H9 (cell line): ENCODE measurements at regions not wholly inside any gene's neighbourhood (a gene's known extent, or its start where the extent isn't known, plus 50 kb on each side); places are given as distances from the start of the nearest gene placed in this dataset.

Experiments used
- DNase-seq: peaks from one replicate; pipeline ENCODE4 v3.0.0-alpha.2; 2017
- H2AFZ ChIP-seq: one replicate; pipeline ENCODE4 v1.6.1; 2013; ENCODE audit warnings: mild to moderate bottlenecking, low read length, control low read depth, moderate library complexity
- H2AK5ac ChIP-seq: 2 replicates; pipeline ENCODE4 v1.6.1; 2013; ENCODE audit warnings: low read length, control low read depth, mixed read lengths; ENCODE audit not compliant: insufficient read length
- H2BK120ac ChIP-seq: one replicate; pipeline ENCODE4 v1.6.1; 2013; ENCODE audit warnings: low read depth, mild to moderate bottlenecking, low read length, control low read depth, inconsistent platforms; ENCODE audit not compliant: poor library complexity, severe bottlenecking
- H2BK12ac ChIP-seq: 2 replicates; pipeline ENCODE4 v1.6.1; 2013; ENCODE audit warnings: low read length, control low read depth, mixed read lengths, low read depth; ENCODE audit not compliant: insufficient read length
- H2BK15ac ChIP-seq: 2 replicates; pipeline ENCODE4 v1.6.1; 2013; ENCODE audit warnings: low read depth, low read length, control low read depth
- H2BK20ac ChIP-seq: one replicate; pipeline ENCODE4 v1.6.1; 2013; ENCODE audit warnings: low read depth, mild to moderate bottlenecking, low read length, control low read depth, inconsistent platforms; ENCODE audit not compliant: poor library complexity, severe bottlenecking
- H2BK5ac ChIP-seq: 2 replicates; pipeline ENCODE4 v1.6.1; 2013; ENCODE audit warnings: low read length, control low read depth, mixed read lengths; ENCODE audit not compliant: insufficient read length
- H3K14ac ChIP-seq: 2 replicates; pipeline ENCODE4 v1.6.1; 2013; ENCODE audit warnings: low read length, control low read depth; ENCODE audit not compliant: insufficient read depth
- H3K18ac ChIP-seq: 2 replicates; pipeline ENCODE4 v1.6.1; 2013; ENCODE audit warnings: low read depth, mild to moderate bottlenecking, mixed read lengths, low read length, control low read depth; ENCODE audit not compliant: insufficient read length
- H3K23ac ChIP-seq: 2 replicates; pipeline ENCODE4 v1.6.1; 2013; ENCODE audit warnings: low read length, control low read depth, mixed read lengths, low read depth; ENCODE audit not compliant: insufficient read length
- H3K23me2 ChIP-seq: 2 replicates; pipeline ENCODE4 v1.6.1; 2013; ENCODE audit warnings: low read depth, mild to moderate bottlenecking, mixed read lengths, low read length, control low read depth; ENCODE audit not compliant: insufficient read length, poor library complexity, severe bottlenecking
- H3K27ac ChIP-seq: 2 replicates; pipeline ENCODE4 v1.5.1; 2013; ENCODE audit warnings: low read length, control low read depth, mixed read lengths, low read depth; ENCODE audit not compliant: insufficient read length
- H3K27me3 ChIP-seq: 2 replicates; pipeline ENCODE4 v1.6.1; 2013; ENCODE audit warnings: low read length, control low read depth, inconsistent platforms; ENCODE audit not compliant: insufficient read depth
- H3K4ac ChIP-seq: 2 replicates; pipeline ENCODE4 v1.6.1; 2013; ENCODE audit warnings: low read depth, mild to moderate bottlenecking, control low read depth, inconsistent platforms, low read length, moderate library complexity
- H3K4me1 ChIP-seq: 2 replicates; pipeline ENCODE4 v1.6.1; 2013; ENCODE audit warnings: low read length, control low read depth, inconsistent platforms; ENCODE audit not compliant: insufficient read depth
- H3K4me2 ChIP-seq: 2 replicates; pipeline ENCODE4 v1.6.1; 2013; ENCODE audit warnings: low read length, control low read depth, mixed read lengths; ENCODE audit not compliant: insufficient read length, insufficient read depth
- H3K56ac ChIP-seq: 2 replicates; pipeline ENCODE4 v1.6.1; 2013; ENCODE audit warnings: low read depth, mild to moderate bottlenecking, mixed read lengths, low read length, control low read depth; ENCODE audit not compliant: insufficient read length
- H3K79me1 ChIP-seq: 2 replicates; pipeline ENCODE4 v1.6.1; 2013; ENCODE audit warnings: low read depth, mild to moderate bottlenecking, moderate library complexity, low read length, control low read depth, inconsistent platforms; ENCODE audit not compliant: insufficient read depth, poor library complexity, severe bottlenecking
- H3K79me2 ChIP-seq: 2 replicates; pipeline ENCODE4 v1.6.1; 2013; ENCODE audit warnings: low read length, control low read depth, inconsistent platforms; ENCODE audit not compliant: insufficient read depth
- H3K9ac ChIP-seq: 2 replicates; pipeline ENCODE4 v1.6.1; 2013; ENCODE audit warnings: low read length, control low read depth, mixed read lengths; ENCODE audit not compliant: insufficient read length; ENCODE audit errors: extremely low read depth
- H3K9me3 ChIP-seq: one replicate; pipeline ENCODE4 v1.6.1; 2013; ENCODE audit warnings: low read depth, low read length, inconsistent platforms; ENCODE audit not compliant: control insufficient read depth
- H3T11ph ChIP-seq: one replicate; pipeline ENCODE4 v1.6.1; 2013; ENCODE audit warnings: mild to moderate bottlenecking, low read length, control low read depth, inconsistent platforms
- H4K20me1 ChIP-seq: one replicate; pipeline ENCODE4 v1.6.1; 2013; ENCODE audit not compliant: control insufficient read depth, insufficient read length, insufficient read depth
- H4K5ac ChIP-seq: 2 replicates; pipeline ENCODE4 v1.6.1; 2013; ENCODE audit warnings: low read depth, mild to moderate bottlenecking, mixed read lengths, low read length, control low read depth; ENCODE audit not compliant: insufficient read length
- H4K8ac ChIP-seq: replicated peaks from 2 replicates; pipeline ENCODE4 v1.6.1; 2013; ENCODE audit warnings: low read length, control low read depth, mixed read lengths, low read depth; ENCODE audit not compliant: insufficient read length
- H4K91ac ChIP-seq: 2 replicates; pipeline ENCODE4 v1.6.1; 2013; ENCODE audit warnings: low read depth, mild to moderate bottlenecking, moderate library complexity, mixed read lengths, low read length, control low read depth; ENCODE audit not compliant: insufficient read length
- H3K27ac Mint-ChIP-seq, 3 experiments: 2 replicates in 2 of 3; 3 replicates in 1 of 3; pipeline ENCODE4 v1.8.0; 2020 to 2021; ENCODE audit warnings: mixed read lengths in 3 of 3, mild to moderate bottlenecking in 1 of 3, moderate library complexity in 1 of 3
- H3K27me3 Mint-ChIP-seq: 2 replicates; pipeline ENCODE4 v1.8.0; 2021; ENCODE audit warnings: low read depth, mild to moderate bottlenecking, moderate library complexity, mixed read lengths
- H3K36me3 Mint-ChIP-seq, 3 experiments: 2 replicates in 2 of 3; 3 replicates in 1 of 3; pipeline ENCODE4 v1.8.0; 2020 to 2021; ENCODE audit warnings: low read depth in 3 of 3, mixed read lengths in 3 of 3; ENCODE audit not compliant: insufficient read depth in 1 of 3
- H3K4me1 Mint-ChIP-seq, 2 experiments: 2 replicates each; pipeline ENCODE4 v1.8.0; 2020; ENCODE audit warnings: mixed read lengths in 2 of 2
- H3K4me3 Mint-ChIP-seq, 2 experiments: 2 replicates in 1 of 2; 3 replicates in 1 of 2; pipeline ENCODE4 v1.8.0; 2020 to 2021; ENCODE audit warnings: mild to moderate bottlenecking in 2 of 2, mixed read lengths in 2 of 2, moderate library complexity in 1 of 2
- H3K9me3 Mint-ChIP-seq, 2 experiments: 2 replicates in 1 of 2; 3 replicates in 1 of 2; pipeline ENCODE4 v1.8.0; 2020; ENCODE audit warnings: mild to moderate bottlenecking in 2 of 2, mixed read lengths in 2 of 2, moderate library complexity in 1 of 2
- WGBS: extraction: QIAGEN DNeasy Blood & Tissue Kit; methylation state at CpG from one replicate; pipeline ENCODE4 v1.1.7; 2013; ENCODE audit warnings: missing lambda C conversion rate, low lambda C conversion rate, mixed read lengths; ENCODE audit not compliant: insufficient read length; ENCODE audit errors: extremely low coverage; 5-methylcytosine and 5-hydroxymethylcytosine counted together
- TF ChIP-seq, protein P1 (sequence below): fragments of 200-600 bp; sonication (generic); conservative IDR thresholded peaks from 3 replicates; pipeline ENCODE4 v1.8.0; 2021; ENCODE audit warnings: antibody characterized with exemption, mild to moderate bottlenecking

DNA sequence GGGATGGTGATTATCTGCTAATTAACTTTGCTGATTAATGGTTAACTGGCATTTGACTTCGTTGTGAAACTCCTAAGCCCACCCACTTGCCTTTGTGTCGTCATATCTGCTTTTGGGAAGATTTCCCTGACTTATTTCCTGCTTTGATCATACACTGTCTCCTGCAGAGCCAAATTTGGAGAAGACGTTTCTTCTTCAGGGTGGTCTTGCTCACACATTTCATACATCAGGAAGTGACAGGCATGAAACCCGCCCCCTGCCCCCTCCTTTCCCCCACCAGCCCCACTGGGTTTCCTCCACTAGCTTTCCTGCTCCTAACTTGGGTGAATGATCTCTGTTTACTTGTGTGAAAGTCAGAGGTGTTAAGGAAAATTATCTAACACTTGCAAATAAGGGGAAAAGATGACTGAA is 300.1 kb downstream of the TSN start:
- Histone ChIP-seq H3K23ac (no peak overlapping the region), H3K18ac (no peak overlapping the region), H3K79me2 (no peaks in the 10 kb centered on the region), H3K79me1 (no peaks in the 10 kb centered on the region), H3K27me3 (no peaks in the 10 kb centered on the region), H2BK20ac (no peak overlapping the region), H4K20me1 (no peaks in the 10 kb centered on the region), H4K91ac (no peak overlapping the region), H3K14ac (no peak overlapping the region), H2BK12ac (no peak overlapping the region), H3K9ac (no peak overlapping the region), H4K8ac (no peak overlapping the region), H3K23me2 (no peaks in the 10 kb centered on the region), H2AK5ac (no peak overlapping the region), H2BK5ac (no peak overlapping the region), H3K4me2 (peak overlapping the region; percentile 25), H2BK15ac (no peak overlapping the region), H3K27ac (no peak overlapping the region), H3K4me1 (peaks cover 4% of the 10 kb centered on the region; the same call in 1 of the 2 replicates), H3K56ac (no peak overlapping the region), H2BK120ac (no peak overlapping the region), H4K5ac (no peak overlapping the region), H3K9me3 (no peaks in the 10 kb centered on the region), H2AFZ (no peak overlapping the region), H3K4ac (no peak overlapping the region), H3T11ph (no peak overlapping the region)
- no peak overlapping the region; a peak in 1 of 5 replicates for H3K4me3 Mint-ChIP-seq
- H3K27me3 Mint-ChIP-seq, result peaks cover 7% of the 10 kb centered on the region
- peaks cover 9 to 30% (median 16%) of the 10 kb centered on the region in 3 experiments for H3K36me3 Mint-ChIP-seq
- no peak for DNase-seq
- H3K27ac Mint-ChIP-seq, result no peak overlapping the region
- H3K4me1 Mint-ChIP-seq, result peaks cover 12 to 17% of the 10 kb centered on the region in 2 experiments
- peaks cover 21 to 22% of the 10 kb centered on the region in 2 experiments for H3K9me3 Mint-ChIP-seq
- TF ChIP-seq, protein P1, sequence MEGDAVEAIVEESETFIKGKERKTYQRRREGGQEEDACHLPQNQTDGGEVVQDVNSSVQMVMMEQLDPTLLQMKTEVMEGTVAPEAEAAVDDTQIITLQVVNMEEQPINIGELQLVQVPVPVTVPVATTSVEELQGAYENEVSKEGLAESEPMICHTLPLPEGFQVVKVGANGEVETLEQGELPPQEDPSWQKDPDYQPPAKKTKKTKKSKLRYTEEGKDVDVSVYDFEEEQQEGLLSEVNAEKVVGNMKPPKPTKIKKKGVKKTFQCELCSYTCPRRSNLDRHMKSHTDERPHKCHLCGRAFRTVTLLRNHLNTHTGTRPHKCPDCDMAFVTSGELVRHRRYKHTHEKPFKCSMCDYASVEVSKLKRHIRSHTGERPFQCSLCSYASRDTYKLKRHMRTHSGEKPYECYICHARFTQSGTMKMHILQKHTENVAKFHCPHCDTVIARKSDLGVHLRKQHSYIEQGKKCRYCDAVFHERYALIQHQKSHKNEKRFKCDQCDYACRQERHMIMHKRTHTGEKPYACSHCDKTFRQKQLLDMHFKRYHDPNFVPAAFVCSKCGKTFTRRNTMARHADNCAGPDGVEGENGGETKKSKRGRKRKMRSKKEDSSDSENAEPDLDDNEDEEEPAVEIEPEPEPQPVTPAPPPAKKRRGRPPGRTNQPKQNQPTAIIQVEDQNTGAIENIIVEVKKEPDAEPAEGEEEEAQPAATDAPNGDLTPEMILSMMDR, result no peak
- WGBS, result no CpG with 5 or more reads among the region's 4 CpGs
